K562 (cell line): ENCODE measurements at regions not wholly inside any gene's neighbourhood (a gene's known extent, or its start where the extent isn't known, plus 50 kb on each side); places are given as distances from the start of the nearest gene placed in this dataset.

ENCODE experiments used
- ATAC-seq: fragments of 200-7000 bp; cut with Tn5 transposase; 3 replicates; pipeline ENCODE4 v1.9.1; 2020; ENCODE audit warnings: moderate library complexity
- BruUV-seq: library from RNA; stranded (reverse); fragments of 400-500 nt; replicated peaks from 2 replicates; lab custom pipeline; 2021; lab: Mats Ljungman, UMichigan
- CTCF ChIA-PET: fragments of 300-600 bp; formaldehyde crosslinking; extraction: SDS; loops from one replicate; lab custom pipeline; 2021; ENCODE audit warnings: low intra/inter-chr PET ratio; lab: Yijun Ruan, JAX
- POLR2A ChIA-PET: fragments of 300-600, 350-650 bp; sonication (Branson Sonifier 250); formaldehyde crosslinking; extraction: SDS; loops from one replicate; lab custom pipeline; 2021; ENCODE audit warnings: antibody characterized with exemption, inconsistent platforms; lab: Yijun Ruan, JAX
- DNase-seq, 4 experiments: peaks; one replicate each; pipeline versions ENCODE4 v3.0.0 to v3.0.0-alpha.2; 2011 to 2018; ENCODE audit warnings: low spot score in 3 of 4, mixed read lengths in 3 of 4; ENCODE audit errors: extremely low read depth in 1 of 4
- FAIRE-seq: peaks from 2 replicates; lab custom pipeline; 2011; peaks lifted over from hg19 to GRCh38; lab: Jason Lieb, UNC
- H2AFZ ChIP-seq: 2 replicates; pipeline ENCODE4 v1.6.0; 2011; ENCODE audit warnings: low read depth, low read length, control low read depth, inconsistent platforms
- H3K27ac ChIP-seq: fragments of 200-600 bp; 3 replicates; pipeline ENCODE4 v1.8.0; 2011; ENCODE audit warnings: low read depth, mild to moderate bottlenecking, control low read depth, inconsistent platforms, low read length, moderate library complexity, mixed read lengths; ENCODE audit errors: extremely low read depth
- H3K27me3 ChIP-seq, 2 experiments: fragments of 300-600 bp in 1 of 2; 2 replicates in 1 of 2; 3 replicates in 1 of 2; pipeline versions ENCODE4 v1.6.0 to v1.8.0; 2011; ENCODE audit warnings: inconsistent platforms in 2 of 2, low read length in 2 of 2, mild to moderate bottlenecking in 1 of 2, mixed read lengths in 1 of 2, moderate library complexity in 1 of 2; ENCODE audit not compliant: control insufficient read depth in 2 of 2, insufficient read depth in 2 of 2
- H3K36me3 ChIP-seq: fragments of 300-600 bp; 3 replicates; pipeline ENCODE4 v1.8.0; 2011; ENCODE audit warnings: mild to moderate bottlenecking, low read length, inconsistent platforms; ENCODE audit not compliant: control insufficient read depth, insufficient read depth
- H3K4me1 ChIP-seq, 2 experiments: fragments of 200-600 bp in 1 of 2; replicated peaks in 1 of 2; 2 replicates in 1 of 2; 3 replicates in 1 of 2; pipeline versions ENCODE4 v1.5.1 to v1.8.0; 2011; ENCODE audit warnings: inconsistent platforms in 2 of 2, low read length in 2 of 2, mild to moderate bottlenecking in 1 of 2, mixed read lengths in 1 of 2, moderate library complexity in 1 of 2; ENCODE audit not compliant: control insufficient read depth in 2 of 2, insufficient read depth in 2 of 2
- H3K4me2 ChIP-seq: 2 replicates; pipeline ENCODE4 v1.6.1; 2011; ENCODE audit warnings: low read length, control low read depth, inconsistent platforms, mixed read lengths; ENCODE audit not compliant: insufficient read depth
- H3K4me3 ChIP-seq: fragments of 200-600 bp; sonication (generic), shearing (Covaris generic); 2 replicates; pipeline ENCODE4 v1.5.1; 2016; ENCODE audit warnings: control low read depth, inconsistent platforms
- H3K79me2 ChIP-seq: fragments of 200-600 bp; 3 replicates; pipeline ENCODE4 v1.8.0; 2011; ENCODE audit warnings: low read length, inconsistent platforms; ENCODE audit not compliant: control insufficient read depth, insufficient read depth
- H3K9ac ChIP-seq, 2 experiments: 2 replicates each; pipeline versions ENCODE4 v1.6.0 to v1.6.1; 2011; ENCODE audit warnings: low read depth in 2 of 2, low read length in 2 of 2, control low read depth in 1 of 2, inconsistent platforms in 1 of 2, mild to moderate bottlenecking in 1 of 2, mixed read lengths in 1 of 2; ENCODE audit not compliant: insufficient read depth in 1 of 2
- H3K9me1 ChIP-seq: one replicate; pipeline ENCODE4 v1.6.0; 2011; ENCODE audit warnings: inconsistent platforms, mild to moderate bottlenecking, low read length, moderate library complexity; ENCODE audit not compliant: control insufficient read depth, insufficient read depth
- H3K9me3 ChIP-seq: replicated peaks from 2 replicates; pipeline ENCODE4 v1.5.1; 2011; ENCODE audit warnings: low read depth, low read length, inconsistent platforms; ENCODE audit not compliant: control insufficient read depth, insufficient read depth
- H4K20me1 ChIP-seq: replicated peaks from 2 replicates; pipeline ENCODE4 v1.6.1; 2011; ENCODE audit warnings: low read length, inconsistent platforms, mixed read lengths; ENCODE audit not compliant: control insufficient read depth, insufficient read depth
- ESRRA ChIP-seq: fragments of 450-650 bp; IDR thresholded peaks from 2 replicates; pipeline ENCODE4 v1.6.1; 2014; ENCODE audit warnings: low read depth, mild to moderate bottlenecking, moderate library complexity, borderline replicate concordance
- SMAD1 ChIP-seq: fragments of 150-350 bp; IDR thresholded peaks from 2 replicates; pipeline ENCODE4 v1.6.1; 2014; ENCODE audit warnings: low read length, low read depth; ENCODE audit not compliant: partially characterized antibody
- TFAM ChIP-seq: fragments of 250-450 bp; sonication (Bioruptor Pico); conservative IDR thresholded peaks from 2 replicates; pipeline ENCODE4 v1.5.0; 2021; ENCODE audit warnings: mild to moderate bottlenecking, moderate library complexity
- ZNF12 ChIP-seq: sonication (generic); formaldehyde crosslinking; IDR thresholded peaks from 2 replicates; pipeline ENCODE4 v1.4.0; 2020; ENCODE audit warnings: mild to moderate bottlenecking, missing genetic modification reagents
- ZNF668 ChIP-seq: fragments of 250-450 bp; sonication (Bioruptor Pico); IDR thresholded peaks from 2 replicates; pipeline ENCODE4 v1.8.0; 2022; ENCODE audit warnings: mild to moderate bottlenecking, inconsistent platforms
- WGBS: fragments of 100-300 bp; shearing (Covaris generic); methylation state at CpG from one replicate; pipeline ENCODE4 v1.1.6; 2016; ENCODE audit warnings: low coverage, mixed read lengths; ENCODE audit not compliant: insufficient coverage; ENCODE audit errors: missing lambda C conversion rate; 5-methylcytosine and 5-hydroxymethylcytosine counted together
- in situ Hi-C: fragments of 300-500 bp; cut with MboI; formaldehyde crosslinking; loops from 4 replicates; pipeline ENCODE4 v1.15.0; 2018; ENCODE audit warnings: inconsistent platforms, mixed read lengths
- intact Hi-C: fragments of 100-400 bp; cut with micrococcal nuclease; formaldehyde crosslinking; loops from 2 replicates; pipeline ENCODE4 v1.14.2; 2022
- TF ChIP-seq, protein P1 (sequence below): fragments of 200-400 bp; formaldehyde crosslinking; IDR thresholded peaks from 2 replicates; pipeline ENCODE4 v1.6.1; 2017; ENCODE audit warnings: mild to moderate bottlenecking, low read depth, low read length, moderate library complexity
- TF ChIP-seq, protein P2 (sequence below): fragments of 450-650 bp; IDR thresholded peaks from 2 replicates; pipeline ENCODE4 v1.6.1; 2016
- TF ChIP-seq, protein P3 (sequence below): fragments of 250-450 bp; sonication (Bioruptor Pico); IDR thresholded peaks from 2 replicates; pipeline ENCODE4 v1.4.0; 2020; ENCODE audit warnings: mild to moderate bottlenecking, moderate library complexity

DNA sequence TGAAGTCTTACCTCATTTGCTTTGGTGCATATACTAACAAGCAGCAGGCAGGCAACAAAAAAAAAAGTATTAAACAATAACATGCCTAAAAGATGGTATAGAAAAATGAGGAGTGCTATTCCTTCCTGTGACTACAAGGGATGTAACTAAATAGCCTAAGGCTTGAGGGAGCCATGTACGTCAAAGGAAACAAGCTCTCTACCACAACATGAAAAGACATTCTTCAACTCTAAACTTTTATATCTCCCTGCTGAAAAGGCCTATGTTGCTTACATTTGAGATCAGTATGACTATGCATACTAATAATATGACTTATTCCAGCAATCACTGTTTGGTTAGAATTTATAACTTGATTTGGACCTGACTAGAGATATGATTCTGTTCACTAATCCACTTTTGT is 347.9 kb downstream of the ADCYAP1 start:
- Histone ChIP-seq H4K20me1 (no peaks in the 10 kb centered on the region), H3K27me3 (no peaks in the 10 kb centered on the region), H3K4me2 (no peak overlapping the region), H3K27ac (no peak overlapping the region), H3K79me2 (no peaks in the 10 kb centered on the region), H3K9me3 (no peaks in the 10 kb centered on the region), H3K4me3 (no peak overlapping the region), H3K4me1 (no peaks in the 10 kb centered on the region), H3K9ac (no peak overlapping the region), H3K36me3 (peaks cover 29% of the 10 kb centered on the region; the same call in 2 of the 3 replicates), H3K9me1 (no peaks in the 10 kb centered on the region), H2AFZ (no peak overlapping the region)
- 94% methylated on average over 1 of the region's 1 CpG for WGBS
- FAIRE-seq (no peak), ATAC-seq (no peak), DNase-seq (no peak)
- in situ Hi-C loops (no loop called here), intact Hi-C loops (no loop called here)
- ChIA-PET CTCF (no interaction called here), POLR2A (interaction anchor here (0.7 kb wide), 1 partner anchor 37 kb away, joined by 3 read pairs; no protein-coding TSS in a partner anchor)
- no TSS peak for BruUV-seq
- TF ChIP-seq ESRRA: no peak
- TF ChIP-seq ZNF668 (CRISPR knock-in tag): no peak
- no peak for TF ChIP-seq TFAM (CRISPR knock-in tag)

DNA sequence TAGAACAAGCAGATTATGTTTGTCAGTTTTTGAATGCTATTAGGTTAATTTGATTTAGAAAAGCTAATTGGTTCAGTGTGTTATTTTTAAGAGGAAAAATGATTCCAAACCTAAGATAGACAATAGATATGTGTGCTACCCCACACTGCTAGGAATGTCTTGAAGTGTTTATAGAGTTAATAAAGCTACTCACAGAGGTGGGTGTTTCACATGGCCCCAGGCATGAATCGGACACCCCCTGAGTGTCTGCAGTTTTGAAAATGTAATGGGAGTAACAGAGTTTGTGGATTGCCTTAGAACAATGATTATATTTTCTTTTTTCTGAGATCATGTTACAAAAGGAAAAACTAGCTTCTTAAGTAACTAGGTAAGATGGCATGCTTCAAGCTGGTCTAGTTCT is 348.3 kb downstream of the ADCYAP1 start:
- Histone ChIP-seq H3K4me1 (no peaks in the 10 kb centered on the region), H2AFZ (no peak overlapping the region), H3K27ac (no peak overlapping the region), H3K9me3 (no peaks in the 10 kb centered on the region), H3K4me3 (no peak overlapping the region), H4K20me1 (no peaks in the 10 kb centered on the region), H3K9me1 (no peaks in the 10 kb centered on the region), H3K9ac (no peak overlapping the region), H3K79me2 (no peaks in the 10 kb centered on the region), H3K27me3 (no peaks in the 10 kb centered on the region), H3K4me2 (no peak overlapping the region), H3K36me3 (peaks cover 29% of the 10 kb centered on the region; the same call in 2 of the 3 replicates)
- DNase-seq (no peak), FAIRE-seq (no peak), ATAC-seq (no peak)
- intact Hi-C loops (no loop called here), in situ Hi-C loops (no loop called here)
- 96% methylated on average over 1 of the region's 1 CpG for WGBS
- BruUV-seq: no TSS peak
- ChIA-PET POLR2A (interaction anchor here (0.7 kb wide), 1 partner anchor 36 kb away, joined by 3 read pairs; no protein-coding TSS in a partner anchor), CTCF (no interaction called here)
- TF ChIP-seq, protein P1, sequence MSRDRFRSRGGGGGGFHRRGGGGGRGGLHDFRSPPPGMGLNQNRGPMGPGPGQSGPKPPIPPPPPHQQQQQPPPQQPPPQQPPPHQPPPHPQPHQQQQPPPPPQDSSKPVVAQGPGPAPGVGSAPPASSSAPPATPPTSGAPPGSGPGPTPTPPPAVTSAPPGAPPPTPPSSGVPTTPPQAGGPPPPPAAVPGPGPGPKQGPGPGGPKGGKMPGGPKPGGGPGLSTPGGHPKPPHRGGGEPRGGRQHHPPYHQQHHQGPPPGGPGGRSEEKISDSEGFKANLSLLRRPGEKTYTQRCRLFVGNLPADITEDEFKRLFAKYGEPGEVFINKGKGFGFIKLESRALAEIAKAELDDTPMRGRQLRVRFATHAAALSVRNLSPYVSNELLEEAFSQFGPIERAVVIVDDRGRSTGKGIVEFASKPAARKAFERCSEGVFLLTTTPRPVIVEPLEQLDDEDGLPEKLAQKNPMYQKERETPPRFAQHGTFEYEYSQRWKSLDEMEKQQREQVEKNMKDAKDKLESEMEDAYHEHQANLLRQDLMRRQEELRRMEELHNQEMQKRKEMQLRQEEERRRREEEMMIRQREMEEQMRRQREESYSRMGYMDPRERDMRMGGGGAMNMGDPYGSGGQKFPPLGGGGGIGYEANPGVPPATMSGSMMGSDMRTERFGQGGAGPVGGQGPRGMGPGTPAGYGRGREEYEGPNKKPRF: no peak
- no peak for TF ChIP-seq ZNF12 (CRISPR knock-in tag)
- TF ChIP-seq, protein P2, sequence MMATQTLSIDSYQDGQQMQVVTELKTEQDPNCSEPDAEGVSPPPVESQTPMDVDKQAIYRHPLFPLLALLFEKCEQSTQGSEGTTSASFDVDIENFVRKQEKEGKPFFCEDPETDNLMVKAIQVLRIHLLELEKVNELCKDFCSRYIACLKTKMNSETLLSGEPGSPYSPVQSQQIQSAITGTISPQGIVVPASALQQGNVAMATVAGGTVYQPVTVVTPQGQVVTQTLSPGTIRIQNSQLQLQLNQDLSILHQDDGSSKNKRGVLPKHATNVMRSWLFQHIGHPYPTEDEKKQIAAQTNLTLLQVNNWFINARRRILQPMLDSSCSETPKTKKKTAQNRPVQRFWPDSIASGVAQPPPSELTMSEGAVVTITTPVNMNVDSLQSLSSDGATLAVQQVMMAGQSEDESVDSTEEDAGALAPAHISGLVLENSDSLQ: no peak
- TF ChIP-seq, protein P3, sequence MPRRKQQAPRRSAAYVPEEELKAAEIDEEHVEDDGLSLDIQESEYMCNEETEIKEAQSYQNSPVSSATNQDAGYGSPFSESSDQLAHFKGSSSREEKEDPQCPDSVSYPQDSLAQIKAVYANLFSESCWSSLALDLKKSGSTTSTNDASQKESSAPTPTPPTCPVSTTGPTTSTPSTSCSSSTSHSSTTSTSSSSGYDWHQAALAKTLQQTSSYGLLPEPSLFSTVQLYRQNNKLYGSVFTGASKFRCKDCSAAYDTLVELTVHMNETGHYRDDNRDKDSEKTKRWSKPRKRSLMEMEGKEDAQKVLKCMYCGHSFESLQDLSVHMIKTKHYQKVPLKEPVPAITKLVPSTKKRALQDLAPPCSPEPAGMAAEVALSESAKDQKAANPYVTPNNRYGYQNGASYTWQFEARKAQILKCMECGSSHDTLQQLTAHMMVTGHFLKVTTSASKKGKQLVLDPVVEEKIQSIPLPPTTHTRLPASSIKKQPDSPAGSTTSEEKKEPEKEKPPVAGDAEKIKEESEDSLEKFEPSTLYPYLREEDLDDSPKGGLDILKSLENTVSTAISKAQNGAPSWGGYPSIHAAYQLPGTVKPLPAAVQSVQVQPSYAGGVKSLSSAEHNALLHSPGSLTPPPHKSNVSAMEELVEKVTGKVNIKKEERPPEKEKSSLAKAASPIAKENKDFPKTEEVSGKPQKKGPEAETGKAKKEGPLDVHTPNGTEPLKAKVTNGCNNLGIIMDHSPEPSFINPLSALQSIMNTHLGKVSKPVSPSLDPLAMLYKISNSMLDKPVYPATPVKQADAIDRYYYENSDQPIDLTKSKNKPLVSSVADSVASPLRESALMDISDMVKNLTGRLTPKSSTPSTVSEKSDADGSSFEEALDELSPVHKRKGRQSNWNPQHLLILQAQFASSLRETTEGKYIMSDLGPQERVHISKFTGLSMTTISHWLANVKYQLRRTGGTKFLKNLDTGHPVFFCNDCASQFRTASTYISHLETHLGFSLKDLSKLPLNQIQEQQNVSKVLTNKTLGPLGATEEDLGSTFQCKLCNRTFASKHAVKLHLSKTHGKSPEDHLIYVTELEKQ (CRISPR knock-in tag): no peak
- no peak for TF ChIP-seq SMAD1
